Prostate gland (tissue), 2 donors: ENCODE measurements at regions not wholly inside any gene's neighbourhood (a gene's known extent, or its start where the extent isn't known, plus 50 kb on each side); places are given as distances from the start of the nearest gene placed in this dataset.

Source experiments
- POLR2A ChIP-seq: fragments of 450-650 bp; IDR thresholded peaks from one replicate; pipeline ENCODE4 v1.6.1; 2016; ENCODE audit warnings: antibody characterized with exemption, mild to moderate bottlenecking
- POLR2AphosphoS5 ChIP-seq: sonication (generic); formaldehyde crosslinking; IDR thresholded peaks from one replicate; pipeline ENCODE4 v1.6.1; 2017; ENCODE audit warnings: antibody characterized with exemption
- TF ChIP-seq, protein P1 (sequence below), 4 experiments: fragments of 200-600 bp in 2 of 4; fragments of 450-650 bp in 2 of 4; sonication (generic) in 2 of 4; IDR thresholded peaks; 1 replicate in 3 of 4; 2 replicates in 1 of 4; pipeline ENCODE4 v1.5.1; 2016 to 2019; ENCODE audit warnings: antibody characterized with exemption in 4 of 4, mild to moderate bottlenecking in 2 of 4, moderate library complexity in 2 of 4

GRCh38 chr13:22736084-22736767 is 444.6 kb upstream of the SGCG start:
- TF ChIP-seq, protein P1, sequence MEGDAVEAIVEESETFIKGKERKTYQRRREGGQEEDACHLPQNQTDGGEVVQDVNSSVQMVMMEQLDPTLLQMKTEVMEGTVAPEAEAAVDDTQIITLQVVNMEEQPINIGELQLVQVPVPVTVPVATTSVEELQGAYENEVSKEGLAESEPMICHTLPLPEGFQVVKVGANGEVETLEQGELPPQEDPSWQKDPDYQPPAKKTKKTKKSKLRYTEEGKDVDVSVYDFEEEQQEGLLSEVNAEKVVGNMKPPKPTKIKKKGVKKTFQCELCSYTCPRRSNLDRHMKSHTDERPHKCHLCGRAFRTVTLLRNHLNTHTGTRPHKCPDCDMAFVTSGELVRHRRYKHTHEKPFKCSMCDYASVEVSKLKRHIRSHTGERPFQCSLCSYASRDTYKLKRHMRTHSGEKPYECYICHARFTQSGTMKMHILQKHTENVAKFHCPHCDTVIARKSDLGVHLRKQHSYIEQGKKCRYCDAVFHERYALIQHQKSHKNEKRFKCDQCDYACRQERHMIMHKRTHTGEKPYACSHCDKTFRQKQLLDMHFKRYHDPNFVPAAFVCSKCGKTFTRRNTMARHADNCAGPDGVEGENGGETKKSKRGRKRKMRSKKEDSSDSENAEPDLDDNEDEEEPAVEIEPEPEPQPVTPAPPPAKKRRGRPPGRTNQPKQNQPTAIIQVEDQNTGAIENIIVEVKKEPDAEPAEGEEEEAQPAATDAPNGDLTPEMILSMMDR (IDR thresholded peaks at IDR 0.05) = no peak
- no peak for TF ChIP-seq POLR2A
- TF ChIP-seq POLR2AphosphoS5 = no peak
